ENCODE measurements at regions not wholly inside any gene's neighbourhood (a gene's known extent, or its start where the extent isn't known, plus 50 kb on each side); places are given as distances from the start of the nearest gene placed in this dataset.

DNA sequence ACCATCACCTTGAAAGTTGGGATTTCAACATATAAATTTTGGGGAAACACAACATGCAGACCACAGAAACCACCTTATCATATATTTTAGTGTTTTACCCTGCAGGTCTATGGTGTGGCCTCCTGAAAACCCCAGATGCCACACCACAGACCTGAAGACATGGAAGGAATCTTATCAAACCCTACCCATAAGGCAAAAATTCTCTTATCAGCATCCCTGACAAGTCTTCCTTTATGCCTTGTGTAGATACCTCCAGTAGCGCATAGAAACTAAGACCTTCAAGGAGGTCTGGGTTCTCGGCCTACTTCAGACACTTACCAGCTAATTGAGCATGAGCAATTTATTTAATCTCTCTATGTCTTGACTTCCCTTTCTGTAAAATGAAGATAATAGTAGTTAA is 59.1 kb upstream of the SLC14A2 start:
- ChIA-PET POLR2A (ENCODE audit: low non-redundant PET) (no interaction called here), CTCF (no interaction called here)
- Histone ChIP-seq H3K27ac (ENCODE audit: low read depth, low read length, poor library complexity, severe bottlenecking) (no peak overlapping the region), H3K4me1 (ENCODE audit: insufficient read depth, low read length, poor library complexity, severe bottlenecking) (no peaks in the 10 kb centered on the region), H3K27me3 (replicated peaks; ENCODE audit: insufficient read depth, low read depth, low read length, poor library complexity) (no peaks in the 10 kb centered on the region), H3K4me3 (ENCODE audit: low read depth, low read length, poor library complexity, severe bottlenecking) (no peak overlapping the region), H3K9me3 (ENCODE audit: low read depth, low read length, poor library complexity, severe bottlenecking) (no peaks in the 10 kb centered on the region), H3K36me3 (ENCODE audit: insufficient read depth, low read length, poor library complexity, severe bottlenecking) (no peaks in the 10 kb centered on the region)
- intact Hi-C loops (cut with micrococcal nuclease; ENCODE audit: unreplicated experiment) = no loop called here
- TF ChIP-seq EZH2 (IDR thresholded peaks at IDR 0.05; ENCODE audit: borderline replicate concordance, low read depth, low read length, poor library complexity, severe bottlenecking) (no peak), CTCF (conservative IDR thresholded peaks at IDR 0.05; ENCODE audit: low read depth, low read length) (no peak)
- BruUV-seq (replicated peaks) = no TSS peak
- DNase-seq (ENCODE audit: low spot score) = no peak

- POLR2A ChIA-PET (ENCODE audit: low non-redundant PET) = no interaction called here
- CTCF ChIA-PET = no interaction called here
- intact Hi-C loops (cut with micrococcal nuclease; ENCODE audit: unreplicated experiment) = no loop called here
- no peaks in the 10 kb centered on the region for H3K36me3 ChIP-seq (ENCODE audit: insufficient read depth, low read length, poor library complexity, severe bottlenecking)
- TF ChIP-seq EZH2 (IDR thresholded peaks at IDR 0.05; ENCODE audit: borderline replicate concordance, low read depth, low read length, poor library complexity, severe bottlenecking) (no peak), CTCF (conservative IDR thresholded peaks at IDR 0.05; ENCODE audit: low read depth, low read length) (no peak)
- no peaks in the 10 kb centered on the region for H3K9me3 ChIP-seq (ENCODE audit: low read depth, low read length, poor library complexity, severe bottlenecking)
- no peak for DNase-seq (ENCODE audit: low spot score)
- BruUV-seq (replicated peaks) = no TSS peak
- no peaks in the 10 kb centered on the region for H3K27me3 ChIP-seq (replicated peaks; ENCODE audit: insufficient read depth, low read depth, low read length, poor library complexity)
- H3K4me1 ChIP-seq (ENCODE audit: insufficient read depth, low read length, poor library complexity, severe bottlenecking) = no peaks in the 10 kb centered on the region
- H3K4me3 ChIP-seq (ENCODE audit: low read depth, low read length, poor library complexity, severe bottlenecking) = no peak overlapping the region
- H3K27ac ChIP-seq (ENCODE audit: low read depth, low read length, poor library complexity, severe bottlenecking) = no peak overlapping the region
Measured at GRCh38 chr18:45557287-45557686, 58.0 kb upstream of the SLC14A2 start.

- CTCF ChIA-PET = no interaction called here
Measured at GRCh38 chr18:45557779-45558178, 57.5 kb upstream of the SLC14A2 start.

More at GRCh38 chr18:45557779-45558178, 57.5 kb upstream of the SLC14A2 start:
- no peak for DNase-seq (ENCODE audit: low spot score)
- intact Hi-C loops (cut with micrococcal nuclease; ENCODE audit: unreplicated experiment) = no loop called here
- no peaks in the 10 kb centered on the region for H3K4me1 ChIP-seq (ENCODE audit: insufficient read depth, low read length, poor library complexity, severe bottlenecking)
- no peak overlapping the region for H3K27ac ChIP-seq (ENCODE audit: low read depth, low read length, poor library complexity, severe bottlenecking)
- no peaks in the 10 kb centered on the region for H3K9me3 ChIP-seq (ENCODE audit: low read depth, low read length, poor library complexity, severe bottlenecking)
- H3K4me3 ChIP-seq (ENCODE audit: low read depth, low read length, poor library complexity, severe bottlenecking) = no peak overlapping the region
- H3K36me3 ChIP-seq (ENCODE audit: insufficient read depth, low read length, poor library complexity, severe bottlenecking) = no peaks in the 10 kb centered on the region
- POLR2A ChIA-PET (ENCODE audit: low non-redundant PET) = no interaction called here
- TF ChIP-seq CTCF (conservative IDR thresholded peaks at IDR 0.05; ENCODE audit: low read depth, low read length) (no peak), EZH2 (IDR thresholded peaks at IDR 0.05; ENCODE audit: borderline replicate concordance, low read depth, low read length, poor library complexity, severe bottlenecking) (no peak)
- BruUV-seq (replicated peaks) = no TSS peak
- no peaks in the 10 kb centered on the region for H3K27me3 ChIP-seq (replicated peaks; ENCODE audit: insufficient read depth, low read depth, low read length, poor library complexity)

All from A673 (cell line).